Stimulated activated CD4-positive, alpha-beta T cell treated with anti-CD3 and anti-CD28 coated beads, Interleukin-2, amount 100 ng/mL, for 24 hours (primary cell): ENCODE measurements at regions not wholly inside any gene's neighbourhood (a gene's known extent, or its start where the extent isn't known, plus 50 kb on each side); places are given as distances from the start of the nearest gene placed in this dataset.

ENCODE experiments used
- DNase-seq, 2 donors: peaks; one replicate each; pipeline ENCODE4 v3.0.0-alpha.2; 2020

GRCh38 chr20:22217712-22218352 is 366.5 kb downstream of the FOXA2 start:
- DNase-seq: no peak

GRCh38 chr20:22216984-22217383 is 367.4 kb downstream of the FOXA2 start:
- no peak for DNase-seq

DNA sequence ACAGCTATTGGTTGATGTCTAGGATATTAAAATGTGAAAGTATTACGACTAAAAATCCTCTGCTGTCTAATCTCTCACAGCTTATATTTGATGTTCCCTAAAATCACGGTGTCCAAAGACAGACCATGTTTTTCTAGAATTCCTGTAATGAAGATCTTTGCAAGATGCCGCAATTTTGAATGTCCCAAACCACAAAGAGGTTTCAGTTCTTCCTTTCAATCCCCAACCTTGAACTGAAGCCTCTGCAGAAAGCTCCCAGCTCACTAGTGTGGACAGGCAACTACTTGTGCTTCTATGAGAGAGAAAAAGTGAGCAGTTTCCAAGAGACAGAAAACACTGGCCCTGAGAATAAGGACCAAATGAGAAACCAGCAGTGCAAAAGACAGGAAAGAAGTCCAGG is 370.1 kb downstream of the FOXA2 start:
- DNase-seq: no peak

DNA sequence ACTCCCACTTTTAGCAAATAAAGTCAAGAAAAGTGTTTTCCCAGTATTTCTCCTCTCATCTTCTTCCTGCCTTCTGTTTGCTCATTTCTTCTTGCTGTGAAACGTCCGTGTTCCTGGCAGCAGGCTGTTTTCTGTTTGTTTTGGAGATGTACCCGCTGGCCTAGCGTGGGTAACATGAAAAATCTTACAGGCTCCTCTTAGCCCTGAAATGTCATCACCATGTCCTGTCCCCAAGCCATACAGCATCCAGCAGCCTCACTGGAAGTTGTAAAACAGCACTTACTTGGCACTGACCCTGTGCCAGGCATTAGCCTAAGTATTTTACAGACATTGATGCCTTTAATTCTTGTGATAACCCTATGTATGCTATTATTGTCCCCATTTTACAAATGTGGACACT is 371.1 kb downstream of the FOXA2 start:
- no peak for DNase-seq

GRCh38 chr20:22207280-22207679 is 377.1 kb downstream of the FOXA2 start:
- no peak for DNase-seq

GRCh38 chr20:22204801-22205200 is 379.6 kb downstream of the FOXA2 start:
- no peak for DNase-seq

GRCh38 chr20:22182148-22182547 is 402.2 kb downstream of the FOXA2 start:
- DNase-seq: no peak

- DNase-seq: no peak
These were observed 404.1 kb downstream of the FOXA2 start for GRCh38 chr20:22180244-22180643.

DNA sequence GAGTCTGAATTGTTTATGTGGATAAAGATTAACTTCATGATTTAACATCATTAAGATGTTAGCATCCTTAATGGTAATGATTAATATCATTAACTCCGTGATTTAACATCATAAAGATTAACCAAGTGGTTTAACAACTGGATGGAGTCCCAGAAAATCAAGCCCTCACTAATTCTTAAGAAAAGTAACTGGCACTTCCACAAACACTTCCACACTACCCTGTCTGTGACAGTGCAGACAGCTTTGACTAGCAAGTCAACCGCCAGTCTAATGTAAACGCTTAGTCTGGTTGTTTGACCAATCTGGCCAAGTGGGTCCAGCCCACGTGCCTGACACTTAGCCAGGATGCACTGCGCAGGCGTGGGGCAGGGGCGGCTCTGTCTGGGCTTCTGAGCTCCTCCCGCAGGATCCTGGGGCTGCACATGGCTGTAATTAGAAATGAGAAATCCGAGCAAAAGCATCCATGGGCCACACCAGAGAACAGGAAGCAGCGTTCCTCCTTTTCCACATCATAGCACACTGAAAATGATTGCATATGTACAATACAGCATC is 424.2 kb downstream of the FOXA2 start:
- DNase-seq: no peak

DNA sequence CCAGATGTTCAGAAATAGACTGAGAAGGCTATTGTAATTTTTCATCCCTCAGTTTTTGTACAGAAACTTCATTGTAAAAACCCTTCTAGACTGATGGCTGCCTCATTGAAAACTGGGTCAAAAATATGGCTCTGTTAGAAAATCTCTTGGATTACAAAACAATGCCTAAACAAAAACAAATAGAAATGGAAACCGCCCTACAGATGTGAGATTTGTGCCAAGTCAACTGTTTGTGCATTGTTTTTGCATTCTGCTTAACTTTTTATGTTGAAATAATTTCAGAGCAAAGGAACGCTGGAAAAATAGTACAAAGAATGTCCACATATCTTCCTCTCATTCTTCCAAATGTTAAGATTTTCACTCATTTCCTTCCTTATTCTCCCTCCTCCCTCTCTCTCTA is 425.1 kb downstream of the FOXA2 start:
- no peak for DNase-seq

- no peak for DNase-seq
These were observed 422.1 kb downstream of the PAX1 start for GRCh38 chr20:22127587-22127986.

GRCh38 chr20:22106308-22106938 is 401.0 kb downstream of the PAX1 start:
- no peak for DNase-seq

DNA sequence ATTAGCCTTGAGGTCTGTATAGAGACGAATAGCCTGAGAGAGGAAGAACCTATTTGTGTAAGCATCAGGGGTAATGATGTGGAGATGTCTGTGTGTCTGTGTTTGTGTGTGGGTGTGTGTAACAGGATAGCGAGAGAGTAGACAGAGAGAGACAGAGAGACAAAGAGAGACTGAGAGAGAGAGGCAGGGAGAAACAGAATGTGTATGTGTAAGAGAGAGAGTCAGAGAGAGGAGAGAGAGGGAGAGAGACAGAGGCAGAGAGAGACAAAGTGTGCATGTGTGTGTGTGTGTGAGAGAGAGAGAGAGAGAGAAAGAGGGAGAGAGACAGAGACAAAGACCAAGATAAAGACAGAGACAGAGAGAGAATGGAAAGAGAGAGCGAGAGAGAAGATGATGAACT is 396.1 kb downstream of the PAX1 start:
- no peak for DNase-seq

DNA sequence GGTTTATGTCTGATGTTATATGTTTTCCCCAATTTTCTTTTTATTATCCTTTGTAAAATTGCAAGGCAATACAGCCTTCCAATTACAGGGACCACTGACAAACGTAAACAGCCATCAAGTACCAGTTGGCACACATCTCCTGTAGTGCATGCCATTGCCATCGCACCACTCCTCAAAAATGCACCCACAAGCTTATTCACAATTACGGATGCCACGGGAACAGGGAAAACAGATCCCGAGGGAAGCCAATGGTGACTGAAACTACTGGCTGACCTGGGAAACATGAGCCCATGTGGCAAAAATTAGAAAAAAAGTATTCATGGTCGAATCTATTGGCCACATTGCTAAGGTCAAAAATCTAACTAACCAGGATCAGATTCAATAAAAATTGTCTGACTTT is 395.2 kb downstream of the PAX1 start:
- no peak for DNase-seq

DNA sequence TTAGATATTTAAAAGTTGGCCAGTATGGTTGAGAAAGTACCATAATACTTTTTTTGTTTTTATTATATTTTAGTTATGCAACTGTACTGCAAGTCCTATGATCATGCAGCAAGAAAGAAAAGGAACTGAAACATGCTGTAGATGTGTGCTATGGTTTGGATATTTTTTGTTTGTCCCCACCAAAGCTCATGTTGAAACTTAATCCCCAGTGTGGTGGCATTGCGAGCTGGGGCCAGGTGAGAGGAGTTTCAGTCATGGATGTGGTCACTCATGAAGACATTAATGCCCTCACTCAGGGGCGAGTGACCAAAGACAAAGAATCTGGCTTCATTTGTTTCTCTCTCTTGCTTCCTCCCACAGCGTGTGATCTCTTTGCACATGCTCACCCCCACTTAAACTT is 393.9 kb downstream of the PAX1 start:
- DNase-seq: no peak

GRCh38 chr20:22098511-22098910 is 393.0 kb downstream of the PAX1 start:
- no peak for DNase-seq

DNA sequence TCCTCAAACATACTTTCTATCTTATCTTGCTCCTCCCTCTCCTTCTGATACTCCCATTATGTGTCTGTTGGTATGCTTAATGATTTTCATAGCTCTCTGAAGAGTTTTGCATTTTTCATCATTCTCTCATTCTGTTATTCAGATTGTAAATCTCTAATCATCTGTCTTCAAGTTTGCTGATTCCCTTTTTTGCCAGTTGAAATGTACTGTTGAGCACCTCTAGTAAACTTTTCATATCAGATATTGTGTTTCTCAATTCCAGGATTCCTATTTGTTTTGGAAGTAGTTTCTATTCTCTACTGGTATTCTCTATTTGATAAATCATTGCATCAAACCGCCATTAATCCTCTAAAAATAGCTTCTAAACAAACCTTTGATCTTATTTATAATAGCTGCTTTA is 387.7 kb downstream of the PAX1 start:
- DNase-seq: no peak

GRCh38 chr20:22088882-22089281 is 383.4 kb downstream of the PAX1 start:
- no peak for DNase-seq

DNA sequence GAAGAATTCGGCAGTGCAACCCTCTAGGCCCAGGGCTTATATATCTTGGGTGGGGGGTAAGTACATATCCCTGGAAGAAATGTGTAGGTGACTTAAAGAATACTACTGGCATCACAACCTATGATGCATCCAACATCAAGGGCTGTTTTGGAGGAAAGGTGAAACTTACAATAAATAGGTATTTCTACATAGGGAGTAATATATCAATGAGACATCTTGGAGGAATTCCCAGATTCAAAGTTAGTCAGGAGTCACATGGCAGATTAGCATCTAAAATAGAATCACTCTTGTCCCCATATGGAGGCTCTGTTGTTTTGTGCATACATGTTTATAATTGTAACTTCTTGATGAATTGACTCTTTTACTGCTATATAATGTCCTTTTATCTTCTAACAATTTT is 375.5 kb downstream of the PAX1 start:
- DNase-seq: no peak

GRCh38 chr20:22074635-22075034 is 369.2 kb downstream of the PAX1 start:
- no peak for DNase-seq

- DNase-seq: no peak
These were observed 366.4 kb downstream of the PAX1 start for GRCh38 chr20:22071841-22072240.

DNA sequence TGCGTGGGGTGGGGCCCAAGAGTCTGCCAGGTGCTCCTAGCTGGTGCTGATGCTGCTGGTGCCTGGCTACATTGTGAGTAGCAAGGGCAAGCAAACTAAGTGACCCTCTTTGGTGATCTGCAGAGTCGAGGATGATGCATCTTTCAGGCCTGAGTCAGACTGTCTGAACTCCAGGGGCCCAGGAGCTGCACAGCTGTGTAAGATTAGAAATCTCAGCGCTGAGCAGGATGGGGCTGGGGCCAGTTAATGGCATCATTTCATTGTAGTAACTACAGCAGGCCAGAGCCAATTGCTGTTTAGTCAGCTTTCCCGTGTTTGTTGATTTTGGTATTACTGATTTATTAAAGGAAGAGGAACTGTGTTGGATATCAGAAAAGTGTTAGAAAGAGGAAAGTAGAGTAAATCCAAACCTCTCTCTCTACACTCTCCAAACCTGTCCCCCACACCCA is 365.2 kb downstream of the PAX1 start:
- no peak for DNase-seq

DNA sequence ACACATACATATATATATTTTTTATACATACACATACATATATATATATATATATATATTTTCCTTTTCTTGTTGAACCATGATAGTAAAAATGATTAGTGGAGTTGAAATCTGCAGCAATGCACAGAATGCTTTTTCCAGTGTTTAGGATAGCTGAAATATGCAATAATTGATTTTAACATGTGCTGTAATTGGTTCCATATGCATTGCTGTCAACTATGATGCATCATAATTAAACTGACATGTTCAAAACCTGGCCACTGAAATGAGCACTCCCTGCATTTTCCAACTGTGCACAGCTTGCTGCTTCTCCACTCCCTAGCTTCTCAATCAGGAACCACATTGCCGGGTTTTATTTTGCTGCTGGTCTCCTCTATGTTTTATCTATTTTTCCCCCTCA is 358.3 kb downstream of the PAX1 start:
- DNase-seq: no peak

DNA sequence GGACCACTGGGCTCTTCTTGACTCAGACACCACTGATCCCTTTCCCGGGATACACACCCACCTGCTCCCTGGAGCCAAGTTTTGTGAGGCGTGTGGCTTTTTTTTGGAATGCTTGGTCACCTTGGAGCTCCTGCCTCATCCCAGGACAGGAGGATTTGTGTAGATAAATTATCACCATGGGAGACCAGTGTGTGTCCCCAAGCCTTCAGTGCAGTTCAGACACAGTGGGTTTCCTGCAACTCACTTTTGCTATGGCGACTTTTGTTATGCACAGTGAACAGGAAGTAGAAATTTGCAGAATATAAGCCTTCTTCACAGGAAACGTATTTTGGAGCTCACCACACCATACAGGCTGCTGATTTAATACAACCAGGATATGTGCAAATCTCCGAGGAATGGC is 357.4 kb downstream of the PAX1 start:
- DNase-seq: no peak

- no peak for DNase-seq
These were observed 355.1 kb downstream of the PAX1 start for GRCh38 chr20:22060610-22061009.
